Hematopoietic multipotent progenitor cell treated with erythropoietin and hydrocortisone succinate and interleukin-3 and kit ligand, for 15 days (in vitro differentiated cells): ENCODE measurements at regions not wholly inside any gene's neighbourhood (a gene's known extent, or its start where the extent isn't known, plus 50 kb on each side); places are given as distances from the start of the nearest gene placed in this dataset.

Experiments used
- DNase-seq: peaks from one replicate; pipeline ENCODE4 v3.0.0-alpha.2; 2015; ENCODE audit warnings: low spot score

DNA sequence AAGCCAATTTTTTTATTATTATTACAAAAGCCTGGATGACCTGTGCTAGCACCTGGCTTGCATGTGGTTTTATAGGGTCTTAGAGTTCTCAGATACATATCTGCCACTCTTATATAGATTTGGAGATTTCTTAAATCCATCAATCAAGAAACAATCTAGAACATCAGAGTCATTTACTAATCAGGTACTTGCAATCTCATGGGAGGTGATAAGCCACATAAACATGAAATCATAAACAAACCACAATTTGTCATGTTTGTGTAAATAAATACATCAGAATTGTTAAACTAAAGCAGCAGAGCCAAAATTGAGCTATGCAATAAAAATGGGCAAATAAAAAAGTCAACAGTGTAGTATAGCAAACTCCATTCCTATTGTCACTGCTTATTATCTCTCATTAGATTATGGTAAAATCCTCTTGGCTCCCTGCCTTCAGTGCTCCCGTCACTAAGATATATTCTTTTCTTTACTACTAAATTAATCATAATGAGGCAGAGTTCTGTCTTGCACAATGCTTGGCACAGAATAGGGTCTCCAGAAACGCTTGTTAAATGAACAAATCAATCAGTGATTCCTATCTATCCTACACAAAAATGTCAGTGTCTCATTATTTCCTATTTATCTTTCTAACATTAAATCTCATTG, 108.7 kb upstream of the TTC29 start:
- DNase-seq: no peak

DNA sequence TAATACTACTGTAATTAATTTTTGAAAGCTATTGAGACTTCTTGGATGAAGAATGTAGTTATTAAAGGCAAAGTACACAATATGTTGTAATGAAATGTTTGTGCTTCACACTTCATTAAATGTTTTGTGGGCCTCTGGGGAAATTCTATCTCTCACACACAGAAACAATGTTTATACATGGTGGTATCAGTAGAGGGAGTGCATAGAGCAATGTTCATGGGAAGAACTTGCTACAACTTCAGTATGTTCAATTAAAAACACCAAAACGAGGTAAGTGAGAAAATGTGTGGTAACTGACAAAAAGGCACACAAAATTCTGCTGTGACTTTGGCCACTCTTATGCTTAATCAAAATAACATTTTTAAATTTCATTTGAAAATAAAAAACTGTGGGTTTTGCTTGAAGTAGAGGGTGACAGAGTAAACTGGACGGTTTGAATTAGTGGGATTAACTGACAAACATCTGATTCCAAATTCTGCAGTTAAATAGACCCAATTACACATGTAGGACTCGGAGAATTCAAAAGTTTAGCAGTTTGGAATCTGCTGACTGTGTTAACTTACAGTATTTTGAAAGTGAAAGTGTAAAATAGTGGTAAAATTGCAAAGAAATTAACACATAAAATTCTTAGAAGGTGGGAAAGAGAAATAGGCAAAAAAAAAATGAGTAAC, 111.4 kb upstream of the TTC29 start:
- no peak for DNase-seq

DNA sequence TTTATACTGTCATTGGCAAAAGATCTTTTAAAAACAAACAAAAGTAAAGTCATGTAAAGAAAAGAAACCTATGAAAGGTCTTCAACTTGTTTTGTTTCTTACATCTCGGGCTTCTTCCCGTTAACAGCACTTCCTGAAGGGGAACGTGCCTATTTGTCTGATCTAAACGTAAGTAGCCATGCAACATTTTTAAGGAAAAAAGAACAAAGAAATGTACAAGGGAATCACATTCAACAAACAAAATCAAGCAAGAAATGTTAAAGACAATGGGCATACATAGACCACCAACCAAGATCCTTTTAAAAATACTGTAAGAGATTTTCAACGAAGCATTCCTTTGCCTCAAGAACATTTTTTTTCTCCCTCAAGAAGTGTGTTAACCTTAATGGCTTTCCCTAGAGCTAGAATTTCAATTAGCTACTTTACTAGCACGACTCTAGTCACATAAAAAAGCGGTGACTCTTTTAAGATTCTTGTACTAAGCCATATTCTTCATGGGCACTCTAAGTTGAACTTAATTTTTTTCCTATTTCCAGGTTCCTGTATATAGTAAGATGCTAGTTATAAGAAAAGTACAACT, 112.0 kb upstream of the TTC29 start:
- peak; percentile 2 for DNase-seq

DNA sequence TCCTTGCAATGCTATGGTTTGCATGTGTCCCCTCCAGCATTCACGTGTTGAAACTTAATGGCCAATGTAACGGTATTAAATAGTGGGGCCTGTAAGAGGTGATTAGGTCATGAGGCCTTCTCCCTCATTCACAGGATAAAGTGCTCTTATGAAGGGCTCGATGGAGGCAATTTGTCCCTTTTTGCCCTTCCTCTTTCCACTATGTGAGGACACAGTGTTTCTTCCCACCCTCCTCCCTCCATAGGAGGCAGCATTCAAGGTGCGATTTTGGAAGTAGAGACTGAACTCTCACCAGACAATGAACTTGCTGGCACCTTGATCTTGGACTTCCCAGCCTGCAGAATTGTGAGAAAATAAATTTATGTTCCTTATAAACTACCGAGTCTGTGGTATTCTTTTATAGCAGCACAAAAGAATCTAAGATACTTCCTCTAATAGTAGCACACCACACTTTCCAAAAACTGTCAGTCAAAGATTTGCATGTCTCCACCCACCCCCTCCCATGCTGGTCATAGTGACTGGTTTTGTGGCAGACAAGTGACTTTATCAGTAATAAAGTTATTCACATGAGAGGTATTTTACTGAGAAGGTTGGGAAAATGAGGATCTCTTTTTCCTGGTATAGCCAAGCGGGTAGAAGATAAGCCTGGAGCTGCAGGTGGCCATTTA, 113.5 kb upstream of the TTC29 start:
- no peak for DNase-seq

DNA sequence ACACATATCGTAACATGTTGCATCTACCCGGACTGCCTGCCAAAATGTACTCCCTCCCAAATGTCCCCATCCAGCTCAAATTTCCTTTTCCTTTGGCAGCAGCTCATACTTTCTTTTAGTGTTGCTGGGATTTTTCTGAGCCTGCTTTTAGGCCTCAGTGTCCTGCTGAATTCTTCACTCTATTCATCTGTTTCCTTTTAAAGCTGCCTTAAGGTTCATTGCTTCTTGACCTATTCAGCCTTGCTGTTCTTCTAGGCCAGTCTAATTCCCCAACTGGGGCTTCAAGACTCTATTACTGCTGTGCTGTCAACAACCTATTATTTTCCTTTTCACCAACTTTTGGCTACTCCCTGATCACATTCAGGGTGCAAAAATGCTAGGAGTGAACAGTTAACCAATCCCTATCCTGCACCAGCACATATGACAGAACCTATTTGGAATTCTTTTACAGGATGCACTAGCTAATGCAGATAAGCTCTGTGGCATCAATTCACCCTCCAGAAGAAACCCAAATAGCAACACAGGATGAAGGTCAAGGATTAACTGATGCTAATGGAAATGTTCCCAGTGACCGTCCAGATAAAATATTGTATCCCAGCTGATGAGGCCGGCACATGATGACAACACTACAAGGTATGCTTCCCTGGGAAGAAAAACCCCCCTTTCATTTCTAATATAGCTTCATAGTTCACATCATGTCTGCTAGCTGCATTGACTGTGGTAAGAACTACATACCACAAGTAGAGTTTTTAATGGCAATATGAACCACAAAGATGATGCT, 114.7 kb upstream of the TTC29 start:
- DNase-seq: no peak

DNA sequence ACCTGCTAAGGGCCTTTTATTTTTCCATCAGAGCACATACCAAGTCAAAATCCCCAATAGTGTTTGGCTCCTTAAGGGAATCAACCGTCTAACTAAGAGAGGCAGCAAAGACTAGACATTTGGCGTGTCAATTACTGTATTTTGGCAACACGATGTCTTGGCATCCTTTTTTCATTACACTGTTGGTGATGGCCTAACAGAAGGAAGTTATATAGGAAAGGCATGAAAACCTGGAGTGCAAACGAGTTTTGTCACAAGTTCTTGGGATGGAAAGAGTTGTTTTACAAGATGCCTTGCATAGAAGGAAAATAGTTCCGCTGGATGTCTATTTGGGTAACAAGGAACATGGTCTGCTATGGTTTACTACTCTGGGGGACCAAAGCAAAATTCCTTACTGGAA, 119.2 kb upstream of the TTC29 start:
- no peak for DNase-seq

DNA sequence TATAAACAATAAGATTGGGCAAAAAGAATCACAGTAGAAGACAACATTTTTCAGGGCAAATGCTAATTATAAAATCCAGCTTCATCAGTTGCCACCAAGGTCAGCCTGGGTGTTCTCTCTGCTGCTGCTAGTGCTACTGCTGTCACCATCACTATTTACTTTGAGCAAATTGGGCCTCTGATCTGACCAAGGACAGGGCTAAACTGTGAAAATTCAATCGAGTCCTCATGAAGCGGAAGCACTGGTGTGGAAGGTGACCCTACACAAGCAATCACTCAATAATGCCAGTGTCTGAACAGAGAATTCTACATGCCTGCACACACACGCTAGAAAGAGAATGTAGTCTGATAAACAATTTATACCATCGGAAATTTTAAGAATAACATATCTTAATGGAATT, 122.9 kb upstream of the TTC29 start:
- DNase-seq: no peak

DNA sequence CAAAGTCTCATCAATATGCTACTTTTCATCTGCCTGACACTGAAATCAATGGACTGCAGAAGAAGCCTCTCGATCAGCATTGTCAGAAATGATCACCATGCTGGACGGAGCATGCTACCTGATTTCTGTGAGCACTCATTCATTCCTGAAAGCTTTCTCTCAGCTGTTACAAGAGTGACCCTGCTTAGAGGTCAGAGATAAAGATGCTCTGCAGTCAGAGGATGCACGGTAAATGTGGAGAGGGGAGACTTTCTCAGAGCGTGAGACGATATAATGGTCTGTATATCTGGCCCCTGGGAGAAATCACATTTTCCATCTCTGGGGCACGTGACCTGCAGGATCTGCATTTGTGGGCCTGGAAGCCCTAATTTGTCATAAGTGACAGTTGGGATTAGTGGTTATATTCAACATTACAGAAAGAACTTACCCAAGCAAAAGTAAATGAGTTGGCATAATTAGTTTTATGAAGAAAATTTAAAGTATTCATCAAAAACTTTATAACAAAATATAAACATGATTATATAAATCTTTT, 125.6 kb upstream of the TTC29 start:
- no peak for DNase-seq

DNA sequence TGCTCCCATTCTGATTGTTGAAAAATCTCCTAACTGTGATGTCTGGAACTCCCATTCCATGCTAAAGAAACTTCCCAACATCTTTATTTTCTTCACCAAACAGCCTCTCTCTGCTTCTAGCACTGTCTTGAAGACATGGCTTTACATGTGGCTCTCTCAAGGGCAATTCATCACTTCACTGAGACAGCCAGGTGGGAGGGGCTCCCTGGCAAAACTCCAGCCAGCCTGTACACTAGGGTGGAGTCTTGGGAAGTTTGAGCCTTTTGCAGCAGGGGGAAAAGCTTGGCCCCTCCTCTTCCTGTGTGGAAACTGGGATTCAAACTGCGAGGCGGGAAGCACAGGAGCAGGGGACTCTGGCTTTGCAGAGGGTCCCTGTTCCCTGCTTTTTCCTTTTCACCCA, 130.5 kb upstream of the TTC29 start:
- no peak for DNase-seq

DNA sequence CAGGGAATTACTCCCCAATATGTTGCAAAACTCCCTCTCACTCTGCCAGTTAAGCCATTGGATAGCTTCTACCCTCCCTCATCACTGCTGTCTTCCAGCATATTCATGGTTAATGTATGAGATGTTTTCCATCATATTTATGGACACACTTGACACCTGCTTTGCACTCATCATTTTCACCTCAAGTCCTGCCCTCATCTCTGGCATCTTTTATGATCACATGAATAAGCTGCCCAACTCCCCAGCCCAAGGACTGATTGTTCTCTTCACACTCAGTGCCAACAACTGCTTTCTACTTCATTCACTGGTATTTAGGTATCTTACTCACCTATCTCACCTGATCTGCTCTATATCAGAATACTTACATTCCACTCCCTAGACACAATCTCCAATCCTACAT, 131.1 kb upstream of the TTC29 start:
- no peak for DNase-seq

DNA sequence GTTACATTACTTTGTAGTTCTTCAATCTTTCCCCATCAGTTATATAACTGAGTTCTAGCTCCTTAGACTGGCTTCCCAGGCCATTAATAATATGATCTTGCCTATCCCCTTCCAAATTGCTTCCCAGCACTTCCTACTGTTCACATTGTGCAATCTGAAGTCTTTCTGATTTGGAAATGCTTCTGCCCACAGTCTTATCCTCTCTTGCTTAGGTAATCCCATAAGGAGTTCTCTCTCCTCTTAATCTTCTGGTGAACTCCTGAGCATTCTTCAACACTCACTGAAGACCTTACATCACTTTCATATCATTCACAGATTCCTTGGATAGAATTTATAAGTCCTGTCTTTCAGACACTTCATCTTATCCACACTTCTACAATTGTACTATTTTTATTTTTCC, 132.7 kb upstream of the TTC29 start:
- no peak for DNase-seq

DNA sequence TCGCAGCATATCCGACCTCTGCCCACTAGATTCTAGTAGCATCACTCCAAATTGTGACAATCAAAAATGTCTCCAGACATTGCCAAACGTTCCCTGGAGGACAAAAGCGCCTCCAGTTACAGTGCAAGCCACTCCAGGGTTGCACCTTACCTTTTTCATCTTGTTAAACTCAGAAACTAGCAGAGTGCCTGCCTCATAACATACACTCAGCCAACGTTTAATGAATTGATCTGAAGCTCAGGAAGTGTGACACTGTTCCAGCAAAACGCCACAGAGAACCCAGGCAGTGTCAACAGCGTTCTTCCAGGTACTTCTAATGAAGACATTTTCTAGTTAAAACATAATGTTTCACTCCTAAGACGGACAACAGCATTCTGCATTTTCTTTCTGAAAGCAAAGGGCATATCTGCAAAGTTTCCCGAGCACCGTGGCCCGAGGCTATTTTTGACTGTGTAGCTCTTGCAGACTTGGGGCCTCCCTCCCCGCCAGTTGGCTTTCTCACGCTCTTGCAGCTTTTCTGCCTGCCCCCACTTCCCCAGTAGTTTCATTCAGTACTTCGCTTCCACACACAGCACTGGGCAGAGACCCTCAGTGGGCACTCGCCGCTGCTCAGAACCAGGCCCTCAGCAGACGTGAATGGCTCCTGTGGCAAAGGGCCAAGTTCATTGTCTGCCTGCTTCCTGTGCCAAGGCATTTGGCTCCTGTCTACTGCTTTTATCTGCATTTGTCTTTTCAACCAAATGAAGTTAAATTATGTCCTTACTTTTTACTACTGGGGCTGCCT, 133.4 kb upstream of the TTC29 start:
- no peak for DNase-seq

DNA sequence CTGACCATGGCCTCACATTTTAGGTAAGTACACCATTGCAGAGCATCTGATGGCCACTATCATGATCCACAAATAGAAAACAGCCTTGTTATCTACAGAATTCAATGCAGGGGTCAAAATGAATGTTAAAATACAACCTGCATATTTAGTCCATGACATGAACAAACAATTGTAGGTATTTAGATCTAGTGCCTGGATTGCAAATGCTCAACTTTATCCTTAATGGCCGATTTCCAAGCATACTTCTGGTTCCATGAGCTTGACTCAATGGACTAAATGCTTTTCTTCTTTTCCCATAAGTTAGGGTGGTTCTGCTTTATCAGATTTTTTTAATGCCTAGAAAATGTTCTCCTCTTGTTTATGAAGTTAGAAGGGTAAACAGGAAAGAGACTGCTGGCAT, 139.2 kb upstream of the TTC29 start:
- DNase-seq: no peak

DNA sequence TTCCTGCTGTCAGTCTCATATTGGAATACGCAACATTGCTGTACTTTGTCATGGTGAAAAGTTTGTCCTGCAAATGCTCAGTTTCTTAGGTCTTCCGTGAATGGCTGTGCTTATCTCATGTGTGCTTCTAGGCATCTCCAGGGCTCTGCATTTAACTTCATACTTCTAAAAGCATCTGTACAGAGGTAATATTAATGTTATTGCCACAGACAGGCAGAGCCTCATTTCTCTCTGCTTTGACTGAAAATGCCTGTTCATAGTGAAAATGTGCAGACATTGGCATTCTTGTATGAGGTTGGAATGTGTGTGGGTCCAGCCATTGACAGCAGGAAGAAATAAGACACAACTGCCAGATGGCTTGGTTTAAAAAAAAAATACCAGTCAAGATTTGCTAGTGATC, 140.1 kb upstream of the TTC29 start:
- DNase-seq: no peak

DNA sequence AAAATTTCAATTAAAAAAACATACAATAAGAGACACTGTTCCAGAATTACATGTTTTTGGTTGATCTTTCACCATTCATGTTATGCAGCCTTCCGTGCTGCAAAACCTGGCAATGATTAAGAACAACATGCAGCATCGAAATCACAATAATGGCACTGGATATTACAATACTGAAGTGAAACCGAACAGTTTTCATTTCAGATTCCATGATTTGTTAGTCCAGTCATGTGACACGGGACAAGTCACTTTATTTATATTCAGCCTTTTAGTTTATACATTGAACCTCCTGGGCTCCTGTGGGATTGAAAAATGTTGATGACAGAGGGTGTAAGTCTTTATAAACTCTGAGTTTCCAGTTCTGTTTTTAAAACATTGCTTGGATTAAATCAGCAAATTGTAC, 142.5 kb upstream of the TTC29 start:
- DNase-seq: no peak

DNA sequence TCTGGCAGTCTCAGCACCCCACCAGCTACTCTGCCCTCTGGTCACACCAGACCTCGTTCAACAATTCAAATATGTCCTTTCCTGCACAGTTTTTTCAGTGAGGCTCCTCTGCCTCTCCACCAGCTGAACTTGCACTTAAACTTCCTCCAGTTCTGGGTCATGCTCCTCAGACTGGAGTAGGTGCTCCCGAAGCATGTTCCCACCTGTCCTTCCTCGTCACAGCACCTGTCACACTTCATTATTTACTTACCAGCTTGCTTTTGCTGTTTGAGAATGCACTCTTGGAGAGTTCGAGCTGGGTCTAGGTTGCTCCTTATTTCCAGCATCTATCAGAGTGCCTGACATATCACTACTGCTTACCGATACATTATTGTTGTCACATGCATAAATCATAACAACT, 144.8 kb upstream of the TTC29 start:
- DNase-seq: no peak

DNA sequence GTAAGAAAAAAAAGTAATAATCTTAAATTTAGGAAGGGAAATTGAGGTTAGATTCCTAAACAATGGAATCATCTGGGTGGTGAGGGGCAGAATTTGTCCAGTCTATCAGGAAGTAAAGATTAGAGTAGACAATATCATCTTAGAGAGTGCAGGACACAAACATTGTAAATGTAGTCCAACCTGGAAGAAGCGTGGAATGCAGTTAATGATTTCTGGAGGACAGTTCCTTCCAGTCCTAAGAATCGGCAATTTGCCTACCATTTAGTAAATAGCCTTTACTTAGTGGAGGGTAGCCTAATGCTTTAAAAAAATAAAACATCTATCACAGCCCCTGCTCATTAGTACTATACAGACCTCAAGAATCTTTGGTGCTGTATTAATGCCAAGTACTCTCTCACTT, 147.5 kb upstream of the TTC29 start:
- DNase-seq: no peak

DNA sequence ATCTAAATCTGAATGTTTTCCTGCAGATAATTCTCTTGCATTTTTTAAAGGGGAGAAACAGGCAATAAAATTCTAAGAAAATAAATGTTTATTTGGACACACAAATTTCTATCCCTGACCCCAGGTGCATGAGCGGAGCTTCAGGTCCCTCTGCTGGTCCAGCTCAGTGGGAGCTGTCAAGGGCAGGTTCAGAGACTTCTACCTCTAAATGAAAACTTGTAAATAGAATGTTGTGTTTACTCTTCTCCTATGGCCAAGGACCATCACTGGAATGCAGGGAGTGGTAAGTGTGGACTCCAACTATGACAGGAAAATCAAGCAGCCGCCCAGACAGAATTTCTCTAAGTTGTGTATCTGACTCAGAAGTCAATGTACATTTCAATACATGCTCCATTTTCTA, 148.6 kb upstream of the TTC29 start:
- no peak for DNase-seq

DNA sequence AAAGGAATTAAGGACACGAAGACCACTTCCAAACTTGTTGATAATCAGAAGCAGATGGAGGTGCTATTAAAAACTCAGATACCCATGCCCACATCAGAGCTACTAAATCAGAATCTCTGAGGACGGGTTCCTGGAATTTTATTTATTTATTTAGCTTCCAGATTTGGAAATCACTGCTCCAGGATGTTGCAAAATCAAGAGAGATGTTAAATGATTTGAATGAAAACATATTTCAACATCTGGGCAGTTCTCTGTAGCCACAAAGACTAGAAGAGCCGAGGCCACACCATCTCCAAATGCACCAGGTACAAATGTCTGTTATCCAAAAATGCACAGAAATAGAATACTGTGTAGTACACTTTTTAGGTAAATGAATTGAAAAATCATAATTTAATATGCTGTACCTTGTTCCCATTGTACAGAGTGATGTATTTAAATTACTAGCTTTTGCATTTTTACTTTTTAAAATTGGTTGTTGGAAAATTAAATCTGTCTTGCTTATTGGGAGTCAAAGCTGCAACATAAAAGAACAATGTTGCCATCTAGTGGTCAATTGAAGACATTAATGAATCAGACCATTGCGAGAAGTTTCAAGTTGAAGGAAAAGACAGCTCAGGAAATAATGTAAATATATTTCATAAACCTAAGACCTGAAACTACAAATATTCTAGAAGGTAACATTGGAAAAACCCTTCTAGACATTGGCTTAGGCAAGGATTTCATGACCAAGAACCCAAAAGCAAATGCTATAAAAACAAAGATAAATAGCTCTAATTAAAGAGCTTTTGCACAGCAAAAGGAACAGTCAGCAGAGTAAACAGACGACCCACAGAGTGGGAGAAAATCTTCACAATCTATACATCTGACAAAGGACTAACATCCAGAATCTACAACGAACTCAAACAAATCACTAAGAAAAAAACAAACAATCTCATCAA, 151.3 kb upstream of the TTC29 start:
- peak; percentile 44 for DNase-seq

DNA sequence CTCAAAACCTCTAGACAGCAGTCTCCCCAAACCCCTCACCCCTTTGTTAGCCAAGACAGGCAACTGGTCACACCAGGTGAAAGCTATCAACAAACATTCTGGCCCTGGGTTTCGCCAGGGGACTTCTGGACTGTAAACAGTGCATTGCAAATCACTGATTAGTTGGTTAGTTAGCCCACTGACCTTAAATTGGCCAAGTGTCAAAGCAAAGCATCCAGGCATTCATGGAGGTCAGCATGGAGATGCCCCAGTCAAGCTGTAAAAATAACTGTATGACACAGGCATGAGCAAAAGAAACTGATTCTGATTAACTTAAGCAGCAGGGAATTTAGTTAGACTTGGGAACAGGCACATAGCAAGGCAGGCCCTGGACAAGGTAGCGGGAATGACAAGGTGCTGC, 156.0 kb upstream of the TTC29 start:
- no peak for DNase-seq
